KMS-11 (cell line): ENCODE measurements at regions not wholly inside any gene's neighbourhood (a gene's known extent, or its start where the extent isn't known, plus 50 kb on each side); places are given as distances from the start of the nearest gene placed in this dataset.

Source experiments
- H2AFZ ChIP-seq: fragments of 200-600 bp; sonication (generic); 2 replicates; pipeline ENCODE4 v1.6.1; 2016; ENCODE audit warnings: antibody characterized with exemption, mixed run types, low read depth
- H3K27ac ChIP-seq: fragments of 200-600 bp; sonication (generic); 2 replicates; pipeline ENCODE4 v1.6.1; 2016; ENCODE audit warnings: mild to moderate bottlenecking, mixed run types
- H3K27me3 ChIP-seq: fragments of 200-600 bp; sonication (generic); 2 replicates; pipeline ENCODE4 v1.6.1; 2017; ENCODE audit warnings: mild to moderate bottlenecking, low read depth, mixed run types, moderate library complexity; ENCODE audit not compliant: insufficient read depth
- H3K36me3 ChIP-seq: fragments of 200-600 bp; sonication (generic); 2 replicates; pipeline ENCODE4 v1.6.1; 2017; ENCODE audit warnings: mild to moderate bottlenecking, mixed run types; ENCODE audit not compliant: insufficient read depth
- H3K4me1 ChIP-seq: fragments of 200-600 bp; sonication (generic); 2 replicates; pipeline ENCODE4 v1.6.1; 2016; ENCODE audit warnings: mild to moderate bottlenecking, low read depth, mixed run types; ENCODE audit not compliant: poor library complexity, severe bottlenecking
- H3K4me2 ChIP-seq: fragments of 200-600 bp; sonication (generic); 2 replicates; pipeline ENCODE4 v1.7.0; 2016; ENCODE audit warnings: mild to moderate bottlenecking, mixed run types
- H3K4me3 ChIP-seq: fragments of 200-600 bp; sonication (generic); IDR thresholded peaks from 2 replicates; pipeline ENCODE4 v1.6.1; 2017; ENCODE audit warnings: low read depth, low read length, mixed read lengths; ENCODE audit not compliant: insufficient read depth
- H3K79me2 ChIP-seq: fragments of 200-600 bp; sonication (generic); 2 replicates; pipeline ENCODE4 v1.6.1; 2016; ENCODE audit warnings: low read depth, mixed run types; ENCODE audit not compliant: insufficient read depth
- H3K9ac ChIP-seq: fragments of 200-600 bp; sonication (generic); 2 replicates; pipeline ENCODE4 v1.6.1; 2016; ENCODE audit warnings: mild to moderate bottlenecking, mixed run types
- H4K20me1 ChIP-seq: fragments of 200-600 bp; sonication (generic); 2 replicates; pipeline ENCODE4 v1.6.1; 2016; ENCODE audit warnings: mild to moderate bottlenecking, mixed run types; ENCODE audit not compliant: insufficient read depth
- CTCF ChIP-seq: fragments of 200-600 bp; sonication (generic); conservative IDR thresholded peaks from 2 replicates; pipeline ENCODE4 v1.6.1; 2017; ENCODE audit warnings: low read depth, mild to moderate bottlenecking, antibody characterized with exemption, low read length, moderate library complexity, mixed read lengths

DNA sequence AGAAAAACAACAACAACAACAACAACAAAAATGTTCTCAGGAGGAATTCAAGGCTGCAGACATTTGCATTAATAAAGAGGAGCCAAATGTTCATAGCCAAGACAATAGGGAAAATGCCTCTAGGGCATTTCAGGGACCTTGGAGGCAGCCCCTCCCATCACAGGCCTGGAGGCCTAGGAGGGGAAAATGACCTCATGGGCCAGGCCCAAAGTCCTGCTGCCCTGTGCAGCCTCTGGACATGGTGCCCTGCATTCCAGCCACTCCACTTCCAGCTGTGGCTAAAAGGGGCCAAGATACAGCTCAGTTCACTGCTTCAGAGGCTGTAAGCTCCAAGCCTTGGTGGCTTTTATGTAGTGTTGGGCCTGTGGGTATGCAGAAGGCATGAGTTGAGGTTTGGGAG lies 314.5 kb downstream of the CYRIA start:
- Histone ChIP-seq H3K9ac (no peak overlapping the region), H3K27me3 (no peaks in the 10 kb centered on the region), H2AFZ (no peak overlapping the region), H3K79me2 (no peaks in the 10 kb centered on the region), H3K4me2 (no peak overlapping the region), H3K36me3 (no peaks in the 10 kb centered on the region), H3K4me3 (no peak overlapping the region), H3K27ac (no peak overlapping the region), H4K20me1 (no peaks in the 10 kb centered on the region), H3K4me1 (no peaks in the 10 kb centered on the region)
- TF ChIP-seq CTCF, result no peak

- H3K4me3 ChIP-seq, result no peak overlapping the region
- no peak overlapping the region for H3K27ac ChIP-seq
- H3K4me1 ChIP-seq, result no peaks in the 10 kb centered on the region
Observed at GRCh38 chr2:16350211-16350610, 315.4 kb downstream of the CYRIA start.

GRCh38 chr2:16349811-16350210 lies 315.8 kb downstream of the CYRIA start:
- Histone ChIP-seq H3K27me3 (no peaks in the 10 kb centered on the region), H3K36me3 (no peaks in the 10 kb centered on the region), H4K20me1 (no peaks in the 10 kb centered on the region), H3K4me3 (no peak overlapping the region), H2AFZ (no peak overlapping the region), H3K4me2 (no peak overlapping the region), H3K27ac (no peak overlapping the region), H3K4me1 (no peaks in the 10 kb centered on the region), H3K79me2 (no peaks in the 10 kb centered on the region), H3K9ac (no peak overlapping the region)
- TF ChIP-seq CTCF, result no peak

More at GRCh38 chr2:16350211-16350610, 315.4 kb downstream of the CYRIA start:
- H4K20me1 ChIP-seq, result no peaks in the 10 kb centered on the region
- H3K9ac ChIP-seq, result no peak overlapping the region
- no peak overlapping the region for H2AFZ ChIP-seq
- H3K27me3 ChIP-seq, result no peaks in the 10 kb centered on the region
- no peak overlapping the region for H3K4me2 ChIP-seq
- no peaks in the 10 kb centered on the region for H3K79me2 ChIP-seq
- H3K36me3 ChIP-seq, result no peaks in the 10 kb centered on the region
- no peak for TF ChIP-seq CTCF

GRCh38 chr2:16348821-16349515 lies 316.7 kb downstream of the CYRIA start:
- no peak overlapping the region for H2AFZ ChIP-seq
- no peak overlapping the region for H3K4me3 ChIP-seq
- H3K4me1 ChIP-seq, result no peaks in the 10 kb centered on the region
- no peaks in the 10 kb centered on the region for H3K79me2 ChIP-seq
- no peak overlapping the region for H3K9ac ChIP-seq
- no peak overlapping the region for H3K27ac ChIP-seq
- H3K4me2 ChIP-seq, result no peak overlapping the region
- TF ChIP-seq CTCF, result no peak
- no peaks in the 10 kb centered on the region for H4K20me1 ChIP-seq
- no peaks in the 10 kb centered on the region for H3K36me3 ChIP-seq
- no peaks in the 10 kb centered on the region for H3K27me3 ChIP-seq
